Gastrocnemius medialis (tissue), 4 donors: ENCODE measurements at regions not wholly inside any gene's neighbourhood (a gene's known extent, or its start where the extent isn't known, plus 50 kb on each side); places are given as distances from the start of the nearest gene placed in this dataset.
A peak's percentile ranks its signal among the peaks of the same experiment; 100 is the strongest.

ENCODE experiments used
- ATAC-seq, 2 donors: fragments of 150-250 bp; one replicate each; pipeline ENCODE4 v1.9.1; 2016
- DNase-seq, 2 donors: peaks; one replicate each; pipeline ENCODE4 v3.0.0-alpha.2; 2019
- H3K27ac ChIP-seq, 4 donors: fragments of 200-600 bp; sonication (generic); 1 replicate in 1 of 4; 2 replicates in 3 of 4; pipeline ENCODE4 v1.5.1; 2016 to 2018; ENCODE audit warnings: mild to moderate bottlenecking in 2 of 4, moderate library complexity in 1 of 4
- H3K27me3 ChIP-seq, 3 donors: fragments of 200-600 bp; sonication (generic) in 2 of 3; 1 replicate in 1 of 3; 2 replicates in 2 of 3; pipeline versions ENCODE4 v1.5.1 to v1.6.0; 2016 to 2019; ENCODE audit warnings: mild to moderate bottlenecking in 1 of 3, moderate library complexity in 1 of 3
- H3K36me3 ChIP-seq, 2 donors: fragments of 200-600 bp; sonication (generic) in 1 of 2; one replicate each; pipeline ENCODE4 v1.5.1; 2017 to 2018
- H3K4me1 ChIP-seq, 2 donors: fragments of 200-600 bp; sonication (generic) in 1 of 2; one replicate each; pipeline ENCODE4 v1.5.1; 2016 to 2017; ENCODE audit warnings: mild to moderate bottlenecking in 2 of 2
- H3K4me3 ChIP-seq, 4 donors: fragments of 200-600 bp; sonication (generic) in 3 of 4; 1 replicate in 1 of 4; 2 replicates in 3 of 4; pipeline ENCODE4 v1.5.1; 2016 to 2019; ENCODE audit warnings: mild to moderate bottlenecking in 2 of 4
- H3K9me3 ChIP-seq, 3 donors: fragments of 200-600 bp; sonication (generic) in 2 of 3; 1 replicate in 1 of 3; 2 replicates in 2 of 3; pipeline ENCODE4 v1.5.1; 2016 to 2019
- POLR2A ChIP-seq, 2 donors: fragments of 450-650 bp; IDR thresholded peaks; one replicate each; pipeline ENCODE4 v1.6.1; 2017; ENCODE audit warnings: antibody characterized with exemption in 2 of 2, mild to moderate bottlenecking in 2 of 2, moderate library complexity in 2 of 2
- in situ Hi-C, 4 donors: fragments of 200-750 bp; cut with MboI; loops; one replicate each; pipeline versions ENCODE4 v1.15.0 to v1.8.0; 2017; ENCODE audit warnings: low sequenced_read_pairs in 4 of 4
- intact Hi-C: fragments of 100-400 bp; cut with DNase I; formaldehyde crosslinking; loops from one replicate; pipeline ENCODE4 v1.15.1; 2023; ENCODE audit warnings: low total_unique reads
- TF ChIP-seq, protein P1 (sequence below), 5 experiments: fragments of 450-650 bp in 3 of 5; fragments of 200-600 bp in 2 of 5; sonication (generic) in 2 of 5; IDR thresholded peaks in 4 of 5; conservative IDR thresholded peaks in 1 of 5; 1 replicate in 4 of 5; 2 replicates in 1 of 5; pipeline ENCODE4 v1.5.1; 2016 to 2019; ENCODE audit warnings: antibody characterized with exemption in 5 of 5, mild to moderate bottlenecking in 3 of 5, moderate library complexity in 3 of 5

DNA sequence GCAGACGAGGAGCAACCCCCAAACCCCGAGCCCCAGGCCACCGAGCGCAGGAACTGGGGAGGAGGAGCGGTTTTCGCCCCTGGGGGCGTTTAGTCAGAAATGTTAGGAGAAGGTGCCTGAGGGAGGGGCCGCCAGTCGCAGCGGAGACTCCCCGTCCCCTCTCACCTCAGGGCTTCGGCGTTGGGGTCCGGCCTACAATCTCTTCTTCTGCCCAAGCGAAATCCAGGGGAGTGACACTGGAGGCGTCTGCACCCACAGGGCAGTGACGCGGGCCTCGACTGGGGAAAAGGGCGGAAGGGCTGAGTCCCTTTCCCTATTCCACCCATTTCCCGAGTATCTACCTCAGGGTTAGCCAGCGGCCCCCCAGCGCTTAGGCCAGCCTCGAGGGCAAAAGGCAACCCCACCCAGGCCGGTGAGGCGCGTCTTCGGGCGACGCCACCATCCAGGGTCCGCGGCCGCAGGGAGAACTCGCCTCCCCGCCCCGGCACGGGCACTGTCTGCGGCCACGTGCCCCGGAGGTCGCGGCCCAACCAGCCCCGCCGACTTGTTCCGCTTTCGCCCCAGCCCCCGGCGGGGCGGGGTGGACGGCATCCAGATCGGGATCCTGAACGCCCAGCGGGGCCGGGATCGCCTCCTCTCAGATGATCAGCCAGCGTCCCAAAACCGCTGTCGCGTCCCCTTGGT, 118.7 kb upstream of the BARHL2 start:
- H3K27me3 ChIP-seq, result peaks cover 37 to 51% (median 48%) of the 10 kb centered on the region in 3 donors
- ATAC-seq (no peak), DNase-seq (no peak)
- no peak overlapping the region for H3K27ac ChIP-seq
- no peaks in the 10 kb centered on the region for H3K9me3 ChIP-seq
- in situ Hi-C loops, result no loop called here
- H3K4me3 ChIP-seq, result peak overlapping the region; percentile 41 to 53 (median 46)
- H3K36me3 ChIP-seq, result no peaks in the 10 kb centered on the region
- H3K4me1 ChIP-seq, result peaks cover 8 to 10% of the 10 kb centered on the region in 2 donors
- TF ChIP-seq POLR2A (IDR thresholded peaks at IDR 0.05), result no peak
- TF ChIP-seq, protein P1, sequence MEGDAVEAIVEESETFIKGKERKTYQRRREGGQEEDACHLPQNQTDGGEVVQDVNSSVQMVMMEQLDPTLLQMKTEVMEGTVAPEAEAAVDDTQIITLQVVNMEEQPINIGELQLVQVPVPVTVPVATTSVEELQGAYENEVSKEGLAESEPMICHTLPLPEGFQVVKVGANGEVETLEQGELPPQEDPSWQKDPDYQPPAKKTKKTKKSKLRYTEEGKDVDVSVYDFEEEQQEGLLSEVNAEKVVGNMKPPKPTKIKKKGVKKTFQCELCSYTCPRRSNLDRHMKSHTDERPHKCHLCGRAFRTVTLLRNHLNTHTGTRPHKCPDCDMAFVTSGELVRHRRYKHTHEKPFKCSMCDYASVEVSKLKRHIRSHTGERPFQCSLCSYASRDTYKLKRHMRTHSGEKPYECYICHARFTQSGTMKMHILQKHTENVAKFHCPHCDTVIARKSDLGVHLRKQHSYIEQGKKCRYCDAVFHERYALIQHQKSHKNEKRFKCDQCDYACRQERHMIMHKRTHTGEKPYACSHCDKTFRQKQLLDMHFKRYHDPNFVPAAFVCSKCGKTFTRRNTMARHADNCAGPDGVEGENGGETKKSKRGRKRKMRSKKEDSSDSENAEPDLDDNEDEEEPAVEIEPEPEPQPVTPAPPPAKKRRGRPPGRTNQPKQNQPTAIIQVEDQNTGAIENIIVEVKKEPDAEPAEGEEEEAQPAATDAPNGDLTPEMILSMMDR (IDR thresholded peaks at IDR 0.05 in 4 of 5, conservative IDR thresholded peaks at IDR 0.05 in 1 of 5), result no peak
- intact Hi-C loops, result no loop called here

DNA sequence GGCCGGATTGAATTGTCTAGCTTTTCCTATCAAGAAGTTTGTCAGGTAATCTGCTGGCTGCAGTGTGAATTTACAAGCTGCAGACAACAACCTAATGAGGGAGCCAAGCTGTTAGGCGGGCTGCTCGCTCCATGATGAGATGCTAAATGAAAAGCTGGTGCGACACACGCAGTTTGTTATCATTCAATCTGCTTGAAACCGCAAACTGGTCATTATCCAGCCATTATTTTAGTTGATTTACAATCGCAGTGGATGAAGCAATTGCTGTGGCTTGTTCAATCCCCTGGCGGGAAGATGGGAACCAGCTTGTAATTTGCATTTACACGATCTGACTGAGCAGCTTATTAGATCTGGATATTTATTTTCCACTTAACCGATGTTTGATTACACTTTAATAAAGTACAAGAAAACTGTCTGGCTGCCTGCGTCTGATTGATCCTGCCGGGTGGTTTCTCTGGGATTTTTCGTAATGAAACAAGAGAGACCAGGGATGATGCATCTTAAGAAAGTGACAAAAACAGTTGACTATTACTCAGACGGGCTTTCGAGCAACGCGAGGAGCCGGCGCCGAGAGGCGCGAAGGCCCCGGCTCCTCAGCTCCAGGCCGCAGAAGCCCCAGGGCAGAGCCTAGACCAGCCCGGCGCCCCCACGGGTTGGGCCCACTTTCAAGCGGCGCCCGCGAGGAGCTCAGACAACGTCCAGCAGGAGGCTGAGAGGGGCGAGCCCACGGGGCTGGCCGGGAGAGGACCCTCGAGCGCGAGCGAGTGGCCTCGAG, 118.0 kb upstream of the BARHL2 start:
- peaks cover 37 to 51% (median 48%) of the 10 kb centered on the region in 3 donors for H3K27me3 ChIP-seq
- no peak for ATAC-seq
- intact Hi-C loops (no loop called here), in situ Hi-C loops (no loop called here)
- H3K4me3 ChIP-seq, result peak overlapping the region in 3 of 4 donors; percentile 42 to 53 (median 51)
- DNase-seq, result no peak
- no peaks in the 10 kb centered on the region for H3K36me3 ChIP-seq
- no peak overlapping the region for H3K27ac ChIP-seq
- TF ChIP-seq POLR2A (IDR thresholded peaks at IDR 0.05), result no peak
- TF ChIP-seq, protein P1 (IDR thresholded peaks at IDR 0.05 in 4 of 5, conservative IDR thresholded peaks at IDR 0.05 in 1 of 5), result no peak
- no peaks in the 10 kb centered on the region for H3K9me3 ChIP-seq
- peaks cover 8 to 10% of the 10 kb centered on the region in 2 donors for H3K4me1 ChIP-seq

DNA sequence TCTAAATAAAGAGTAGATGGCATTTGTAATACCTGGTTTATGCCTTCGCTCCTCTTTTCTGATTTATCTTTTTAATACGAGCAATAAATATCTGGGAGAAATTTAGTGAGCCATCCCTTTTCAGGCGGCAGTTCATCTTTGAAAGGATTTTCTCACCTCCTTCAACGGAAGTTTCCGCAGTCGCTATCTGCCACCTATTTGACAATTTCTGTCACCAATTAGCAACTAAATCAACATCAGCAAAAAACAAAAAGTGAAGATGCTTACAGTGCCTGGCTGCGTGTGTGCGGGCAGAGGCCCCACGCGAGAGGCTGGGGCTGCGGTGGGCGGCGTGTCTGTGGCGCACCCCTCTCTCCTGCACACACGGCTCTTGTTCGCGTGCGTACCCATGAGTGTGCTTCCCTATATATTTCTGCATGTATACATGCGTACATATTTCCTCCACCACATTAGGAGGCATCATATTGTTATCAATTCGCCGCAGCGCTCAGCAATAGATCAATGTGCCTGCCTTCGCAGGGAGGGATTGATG, 117.3 kb upstream of the BARHL2 start:
- H3K4me1 ChIP-seq, result peaks cover 8 to 10% of the 10 kb centered on the region in 2 donors
- no peaks in the 10 kb centered on the region for H3K9me3 ChIP-seq
- in situ Hi-C loops (no loop called here), intact Hi-C loops (no loop called here)
- DNase-seq (no peak), ATAC-seq (no peak)
- TF ChIP-seq POLR2A (IDR thresholded peaks at IDR 0.05), result no peak
- TF ChIP-seq, protein P1 (IDR thresholded peaks at IDR 0.05 in 4 of 5, conservative IDR thresholded peaks at IDR 0.05 in 1 of 5), result no peak
- no peak overlapping the region for H3K4me3 ChIP-seq
- no peaks in the 10 kb centered on the region for H3K36me3 ChIP-seq
- peaks cover 37 to 48% (median 46%) of the 10 kb centered on the region in 3 donors for H3K27me3 ChIP-seq
- H3K27ac ChIP-seq, result no peak overlapping the region

DNA sequence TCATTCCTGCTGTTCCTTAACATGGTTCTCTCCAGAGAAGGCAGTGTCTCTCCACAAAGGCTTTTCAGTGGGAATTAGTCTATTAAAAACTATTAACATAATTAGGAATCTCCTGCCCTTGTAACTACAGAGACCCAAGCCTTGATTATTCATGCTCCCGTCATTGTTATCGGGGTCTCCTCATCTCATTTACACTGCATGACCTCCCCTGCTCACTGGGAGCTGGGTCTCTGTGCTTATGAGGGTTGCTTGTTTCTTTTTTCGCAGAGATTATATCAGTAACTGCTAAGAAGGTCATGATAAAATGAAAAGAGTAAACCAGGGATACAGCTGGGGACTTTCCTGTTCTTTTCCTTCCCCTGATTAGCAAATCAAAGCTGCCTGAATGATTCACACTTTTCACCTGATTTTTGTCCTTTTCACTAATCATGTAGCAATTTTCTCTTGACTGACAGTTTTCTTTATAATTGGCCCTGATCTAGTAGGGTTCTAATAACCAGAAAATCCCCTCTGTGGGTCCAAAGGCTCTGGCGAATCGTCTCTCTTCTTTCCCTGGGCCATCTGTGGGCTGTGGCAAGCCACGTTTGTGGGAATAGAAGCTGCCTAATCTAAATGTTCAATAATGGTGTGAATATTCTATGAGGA, 116.5 kb upstream of the BARHL2 start:
- in situ Hi-C loops, result no loop called here

More for the DNA sequence above, 116.5 kb upstream of the BARHL2 start:
- Histone ChIP-seq H3K4me3 (no peak overlapping the region), H3K9me3 (no peaks in the 10 kb centered on the region), H3K27me3 (peaks cover 35 to 48% (median 45%) of the 10 kb centered on the region in 3 donors), H3K36me3 (no peaks in the 10 kb centered on the region), H3K4me1 (peaks cover 8 to 10% of the 10 kb centered on the region in 2 donors), H3K27ac (no peak overlapping the region)
- ATAC-seq (no peak), DNase-seq (no peak)
- TF ChIP-seq, protein P1 (IDR thresholded peaks at IDR 0.05 in 4 of 5, conservative IDR thresholded peaks at IDR 0.05 in 1 of 5), result no peak
- TF ChIP-seq POLR2A (IDR thresholded peaks at IDR 0.05), result no peak
- intact Hi-C loops, result no loop called here
